NCI-H82 (cell line): ENCODE measurements at regions not wholly inside any gene's neighbourhood (a gene's known extent, or its start where the extent isn't known, plus 50 kb on each side); places are given as distances from the start of the nearest gene placed in this dataset.
A peak's percentile ranks its signal among the peaks of the same experiment; 100 is the strongest.

Experiments
- DNase-seq: peaks from one replicate; lab custom pipeline; 2025; lab: John Stamatoyannopoulos, UW

DNA sequence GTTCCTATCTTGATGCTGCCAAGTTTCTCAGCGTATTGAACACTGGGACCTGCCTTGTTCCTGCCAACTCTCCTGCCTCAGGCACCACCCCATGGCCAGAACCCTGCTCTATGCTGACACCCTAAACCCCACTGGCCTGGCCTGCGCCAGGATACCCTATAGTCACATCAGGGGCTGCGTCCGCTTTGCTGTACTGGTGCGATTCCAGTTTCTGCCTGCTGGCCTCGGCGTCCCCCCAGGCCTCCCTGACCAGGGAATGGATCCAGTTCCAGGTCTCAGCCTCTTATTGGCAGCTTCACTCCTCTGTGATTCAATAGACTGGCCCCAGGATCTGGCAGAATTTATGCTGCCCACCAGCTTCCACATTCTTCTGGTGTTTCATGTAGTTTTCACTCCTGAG is 55.0 kb downstream of the GPR6 start:
- no peak for DNase-seq

GRCh38 chr6:110033749-110034666 is 55.9 kb downstream of the GPR6 start:
- DNase-seq = no peak

- no peak for DNase-seq
Observed at GRCh38 chr6:110034667-110035036, 56.5 kb downstream of the GPR6 start.

DNA sequence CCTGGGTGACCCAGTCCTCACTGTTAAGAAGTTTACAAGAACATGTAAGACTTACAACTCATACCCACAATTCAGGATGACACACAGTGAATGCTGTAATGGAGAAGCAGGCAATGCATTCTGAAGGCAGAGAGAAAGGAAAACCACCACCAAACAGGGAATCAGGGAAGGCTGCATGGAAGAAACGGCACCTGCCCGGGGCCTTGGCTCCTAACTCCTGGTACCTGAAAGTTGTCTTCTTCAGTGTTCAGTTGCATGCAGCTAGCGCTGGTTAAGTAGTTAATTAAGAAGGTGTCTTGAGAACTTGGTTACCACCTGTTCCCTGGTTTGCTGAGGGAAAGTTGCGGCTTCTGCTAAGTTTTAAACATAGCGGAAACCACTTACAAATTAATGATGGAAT is 57.2 kb downstream of the GPR6 start:
- DNase-seq = no peak

- no peak for DNase-seq
Observed at GRCh38 chr6:110036408-110037302, 58.5 kb downstream of the GPR6 start.

GRCh38 chr6:110037726-110038295 is 59.7 kb downstream of the GPR6 start:
- no peak for DNase-seq

DNA sequence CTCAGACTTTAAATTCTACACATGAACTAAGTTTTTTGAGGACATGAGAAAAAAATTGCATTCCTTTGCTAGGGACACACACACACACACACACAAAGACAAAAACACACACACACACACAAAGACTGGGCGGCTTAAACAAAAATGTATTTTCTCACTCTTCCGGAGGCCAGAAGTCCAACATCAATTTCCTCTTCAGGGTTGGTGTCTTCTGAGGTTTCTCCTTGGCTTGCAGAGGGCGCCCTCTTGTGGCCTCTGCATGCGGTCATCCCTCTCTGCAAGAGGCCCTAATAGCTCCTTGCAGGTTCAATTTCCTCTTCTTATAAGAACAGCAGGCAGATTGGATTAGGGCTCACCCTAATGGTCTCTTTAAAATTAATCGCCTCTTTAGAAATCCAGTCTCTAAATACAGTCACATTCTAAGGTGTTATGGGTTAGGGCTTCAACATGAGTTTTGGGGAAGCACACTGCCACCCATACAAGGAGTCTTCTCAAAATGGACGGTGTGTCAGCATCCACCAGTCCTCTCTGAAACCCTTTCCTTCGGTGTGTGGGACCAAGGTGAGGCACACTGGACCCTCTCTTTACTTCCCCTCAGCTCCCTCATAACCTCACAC is 61.4 kb downstream of the GPR6 start:
- DNase-seq = peak; percentile 98

DNA sequence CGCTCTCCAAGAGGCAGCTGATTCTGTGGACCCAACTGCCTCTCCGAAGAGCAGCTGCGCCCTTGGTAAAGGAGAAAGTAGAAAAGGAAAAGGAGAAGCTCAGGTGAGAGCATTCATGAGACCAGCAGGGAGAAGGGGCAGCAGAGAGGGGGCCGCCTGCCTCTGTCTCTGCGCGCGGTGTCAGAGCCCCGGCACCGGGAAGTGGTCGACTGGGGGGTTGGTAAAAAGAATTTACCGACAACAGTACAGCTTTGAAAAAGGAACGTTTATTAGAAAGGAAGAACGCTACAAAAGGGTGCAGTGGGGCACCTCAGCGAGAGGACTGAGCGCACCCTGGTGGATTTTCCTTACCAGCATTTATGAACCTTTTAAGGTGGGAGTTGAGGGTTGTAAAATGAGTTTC is 61.9 kb downstream of the GPR6 start:
- peak; percentile 73 for DNase-seq

GRCh38 chr6:110040716-110041115 is 62.6 kb downstream of the GPR6 start:
- DNase-seq = no peak

GRCh38 chr6:110041126-110041525 is 63.0 kb downstream of the GPR6 start:
- DNase-seq = no peak

DNA sequence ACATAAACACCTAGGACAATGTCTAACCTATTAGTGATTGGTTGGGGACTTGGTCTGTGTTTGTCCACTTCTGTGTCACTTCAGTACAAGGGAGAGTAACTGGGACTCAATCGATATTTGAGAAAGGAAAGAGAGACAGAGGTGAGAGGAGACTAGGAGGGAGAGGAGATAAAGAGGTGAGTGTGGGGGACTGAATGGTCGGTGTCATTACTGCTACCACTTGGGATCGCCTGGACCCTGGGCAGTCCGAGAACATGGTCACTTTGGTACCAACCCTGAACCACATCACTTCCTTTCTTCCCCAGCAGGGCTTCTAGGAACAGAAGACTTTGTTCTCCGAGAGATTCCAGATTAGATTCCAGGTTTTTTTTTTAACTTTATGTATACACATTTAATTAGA is 63.7 kb downstream of the GPR6 start:
- DNase-seq = no peak

- DNase-seq = no peak
Observed at GRCh38 chr6:110042670-110043296, 64.7 kb downstream of the GPR6 start.

- no peak for DNase-seq
Observed at GRCh38 chr6:110043366-110043994, 65.4 kb downstream of the GPR6 start.

GRCh38 chr6:110044096-110044495 is 66.0 kb downstream of the GPR6 start:
- no peak for DNase-seq

- DNase-seq = no peak
Observed at GRCh38 chr6:110044622-110045021, 66.5 kb downstream of the GPR6 start.

DNA sequence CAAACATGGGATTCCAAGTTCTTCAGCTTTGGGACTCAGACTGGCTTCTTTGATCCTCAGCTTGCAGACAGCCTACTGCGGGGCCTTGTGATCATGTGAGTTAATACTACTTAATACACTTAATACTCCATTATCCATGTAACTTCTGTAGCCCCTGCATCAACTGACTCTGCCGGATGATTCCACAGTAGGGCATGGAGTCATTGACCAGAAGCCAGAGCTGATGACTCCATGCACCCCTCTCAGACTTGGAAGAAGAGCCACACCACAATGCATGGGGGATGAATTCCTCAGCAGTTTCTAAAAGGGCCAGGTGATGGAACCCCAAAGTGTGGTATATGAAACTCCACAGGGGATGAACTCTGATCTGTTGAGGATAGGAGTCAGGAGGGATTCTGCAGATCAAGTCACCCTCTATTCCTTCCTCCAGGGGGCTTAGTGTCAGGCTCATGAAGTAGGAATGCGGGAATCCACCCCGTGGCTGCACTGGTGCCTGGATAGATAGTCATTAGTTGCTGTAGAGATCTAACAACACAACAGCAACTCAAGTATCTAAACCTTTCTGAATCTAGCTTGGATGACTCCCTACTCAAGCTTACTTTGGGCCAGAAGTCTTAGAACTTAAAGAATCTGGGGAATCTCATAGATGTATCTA is 70.2 kb downstream of the GPR6 start:
- peak; percentile 74 for DNase-seq

GRCh38 chr6:110049696-110050439 is 71.8 kb downstream of the GPR6 start:
- no peak for DNase-seq
